ENCODE measurements at regions not wholly inside any gene's neighbourhood (a gene's known extent, or its start where the extent isn't known, plus 50 kb on each side); places are given as distances from the start of the nearest gene placed in this dataset.

- ChIA-PET CTCF (no interaction called here), POLR2A (no interaction called here)
- DNase-seq (ENCODE audit: extremely low spot score) = no peak
- TF ChIP-seq CTCF (IDR thresholded peaks at IDR 0.05; ENCODE audit: control extremely low read depth, extremely low read depth, low read depth, missing control alignments) = no peak
Measured at GRCh38 chrX:69311936-69312670, 146.8 kb upstream of the PJA1 start.

- ChIA-PET POLR2A (no interaction called here), CTCF (no interaction called here)
- TF ChIP-seq CTCF (IDR thresholded peaks at IDR 0.05; ENCODE audit: control extremely low read depth, extremely low read depth, low read depth, missing control alignments) = no peak
- no peak for DNase-seq (ENCODE audit: extremely low spot score)
Measured at GRCh38 chrX:69309074-69309792, 144.0 kb upstream of the PJA1 start.

- no peak for DNase-seq (ENCODE audit: extremely low spot score)
- CTCF ChIA-PET = no interaction called here
- no peak for TF ChIP-seq CTCF (IDR thresholded peaks at IDR 0.05; ENCODE audit: control extremely low read depth, extremely low read depth, low read depth, missing control alignments)
- POLR2A ChIA-PET = no interaction called here
Measured at GRCh38 chrX:69307756-69308155, 142.5 kb upstream of the PJA1 start.

GRCh38 chrX:69307029-69307428 lies 141.8 kb upstream of the PJA1 start:
- DNase-seq (ENCODE audit: extremely low spot score) = no peak
- TF ChIP-seq CTCF (IDR thresholded peaks at IDR 0.05; ENCODE audit: control extremely low read depth, extremely low read depth, low read depth, missing control alignments) = no peak
- CTCF ChIA-PET = no interaction called here
- POLR2A ChIA-PET = no interaction called here

- TF ChIP-seq CTCF (IDR thresholded peaks at IDR 0.05; ENCODE audit: control extremely low read depth, extremely low read depth, low read depth, missing control alignments) = no peak
- no peak for DNase-seq (ENCODE audit: extremely low spot score)
- CTCF ChIA-PET = interaction anchor here (0.9 kb wide), 1 partner anchor 21 kb away, joined by 3 read pairs; no protein-coding TSS in a partner anchor
- POLR2A ChIA-PET = no interaction called here
Measured at GRCh38 chrX:69306063-69306404, 140.8 kb upstream of the PJA1 start.

- ChIA-PET CTCF (interaction anchor here (0.9 kb wide), 1 partner anchor 21 kb away, joined by 3 read pairs; no protein-coding TSS in a partner anchor), POLR2A (no interaction called here)
- no peak for DNase-seq (ENCODE audit: extremely low spot score)
- TF ChIP-seq CTCF (IDR thresholded peaks at IDR 0.05; ENCODE audit: control extremely low read depth, extremely low read depth, low read depth, missing control alignments) = no peak
Measured at GRCh38 chrX:69305333-69306062, 140.2 kb upstream of the PJA1 start.
